Osteocyte (in vitro differentiated cells): ENCODE measurements at regions not wholly inside any gene's neighbourhood (a gene's known extent, or its start where the extent isn't known, plus 50 kb on each side); places are given as distances from the start of the nearest gene placed in this dataset.
A peak's percentile ranks its signal among the peaks of the same experiment; 100 is the strongest.

Experiments used
- DNase-seq: peaks from one replicate; pipeline ENCODE4 v3.0.0; 2021; ENCODE audit warnings: mixed read lengths; ENCODE audit not compliant: unreplicated experiment; ENCODE audit errors: extremely low spot score
- H3K27ac Mint-ChIP-seq: one replicate; pipeline ENCODE4 v1.8.0; 2021; ENCODE audit warnings: mild to moderate bottlenecking, mixed read lengths; ENCODE audit not compliant: unreplicated experiment
- H3K27me3 Mint-ChIP-seq: one replicate; pipeline ENCODE4 v1.8.0; 2021; ENCODE audit warnings: mixed read lengths; ENCODE audit not compliant: unreplicated experiment
- H3K36me3 Mint-ChIP-seq: one replicate; pipeline ENCODE4 v1.8.0; 2021; ENCODE audit warnings: mixed read lengths; ENCODE audit not compliant: unreplicated experiment
- H3K4me1 Mint-ChIP-seq: one replicate; pipeline ENCODE4 v1.8.0; 2021; ENCODE audit warnings: mixed read lengths; ENCODE audit not compliant: unreplicated experiment
- H3K4me3 Mint-ChIP-seq: one replicate; pipeline ENCODE4 v1.8.0; 2021; ENCODE audit warnings: mild to moderate bottlenecking, moderate library complexity, mixed read lengths; ENCODE audit not compliant: unreplicated experiment
- H3K9me3 Mint-ChIP-seq: one replicate; pipeline ENCODE4 v1.8.0; 2021; ENCODE audit warnings: mixed read lengths; ENCODE audit not compliant: unreplicated experiment
- CTCF ChIP-seq: fragments of 200-600 bp; sonication (generic); IDR thresholded peaks from 2 replicates; pipeline ENCODE4 v1.5.0; 2021; ENCODE audit warnings: antibody characterized with exemption, mild to moderate bottlenecking, moderate library complexity

GRCh38 chr2:128468186-128468920 lies 149.7 kb upstream of the HS6ST1 start:
- Mint-ChIP-seq H3K27ac (no peak overlapping the region), H3K36me3 (peaks cover 2% of the 10 kb centered on the region)
- no peak for TF ChIP-seq CTCF

GRCh38 chr2:128469203-128469602 lies 150.5 kb upstream of the HS6ST1 start:
- Mint-ChIP-seq H3K27ac (no peak overlapping the region), H3K4me3 (no peak overlapping the region), H3K9me3 (peaks cover 7% of the 10 kb centered on the region), H3K36me3 (peaks cover 2% of the 10 kb centered on the region), H3K27me3 (no peaks in the 10 kb centered on the region), H3K4me1 (no peaks in the 10 kb centered on the region)
- peak; percentile 56 for DNase-seq
- peak; percentile 40 for TF ChIP-seq CTCF

More at GRCh38 chr2:128468186-128468920, 149.7 kb upstream of the HS6ST1 start:
- Mint-ChIP-seq H3K9me3 (peaks cover 7% of the 10 kb centered on the region), H3K4me3 (no peak overlapping the region), H3K27me3 (no peaks in the 10 kb centered on the region), H3K4me1 (no peaks in the 10 kb centered on the region)
- peak; percentile 60 for DNase-seq

- no peaks in the 10 kb centered on the region for H3K4me1 Mint-ChIP-seq
- no peaks in the 10 kb centered on the region for H3K27me3 Mint-ChIP-seq
- peak; percentile 30 for DNase-seq
- H3K4me3 Mint-ChIP-seq: no peak overlapping the region
- H3K9me3 Mint-ChIP-seq: peaks cover 7% of the 10 kb centered on the region
- H3K36me3 Mint-ChIP-seq: peaks cover 2% of the 10 kb centered on the region
- TF ChIP-seq CTCF: no peak
- H3K27ac Mint-ChIP-seq: no peak overlapping the region
Observed at GRCh38 chr2:128469875-128470274, 151.2 kb upstream of the HS6ST1 start.

- Mint-ChIP-seq H3K9me3 (peaks cover 7% of the 10 kb centered on the region), H3K27ac (no peak overlapping the region), H3K4me3 (no peak overlapping the region), H3K27me3 (peaks cover 2% of the 10 kb centered on the region), H3K36me3 (peaks cover 2% of the 10 kb centered on the region), H3K4me1 (no peaks in the 10 kb centered on the region)
- no peak for TF ChIP-seq CTCF
- peak; percentile 59 for DNase-seq
Observed at GRCh38 chr2:128472789-128473174, 154.1 kb upstream of the HS6ST1 start.

- Mint-ChIP-seq H3K4me1 (no peaks in the 10 kb centered on the region), H3K9me3 (peaks cover 6% of the 10 kb centered on the region), H3K36me3 (peaks cover 2% of the 10 kb centered on the region), H3K4me3 (no peak overlapping the region), H3K27me3 (peaks cover 2% of the 10 kb centered on the region), H3K27ac (no peak overlapping the region)
- DNase-seq: peak; percentile 79
- no peak for TF ChIP-seq CTCF
Observed at GRCh38 chr2:128473175-128474035, 154.7 kb upstream of the HS6ST1 start.
